PFSK-1 (cell line): ENCODE measurements at regions not wholly inside any gene's neighbourhood (a gene's known extent, or its start where the extent isn't known, plus 50 kb on each side); places are given as distances from the start of the nearest gene placed in this dataset.

Experiments
- FOXP2 ChIP-seq: optimal IDR thresholded peaks from 2 replicates; pipeline ENCODE3; 2011; ENCODE audit warnings: borderline replicate concordance, control low read depth, inconsistent platforms; ENCODE audit not compliant: insufficient read depth; ENCODE audit errors: extremely low read length, extremely low read depth
- POLR2AphosphoS5 ChIP-seq: IDR thresholded peaks from 2 replicates; pipeline ENCODE4 v1.6.1; 2012; ENCODE audit warnings: low read depth, mild to moderate bottlenecking, control low read depth, low read length, moderate library complexity
- SIN3A ChIP-seq: IDR thresholded peaks from 2 replicates; pipeline ENCODE4 v1.6.1; 2012; ENCODE audit warnings: mild to moderate bottlenecking, low read length, moderate library complexity, borderline replicate concordance; ENCODE audit not compliant: insufficient read depth
- TAF1 ChIP-seq: IDR thresholded peaks from 2 replicates; pipeline ENCODE4 v1.6.1; 2012; ENCODE audit warnings: low read length, control low read depth, borderline replicate concordance; ENCODE audit not compliant: insufficient read depth
- TF ChIP-seq, protein P1 (sequence below), 2 experiments: IDR thresholded peaks; 2 replicates each; pipeline versions ENCODE4 v1.6.1 to v1.8.0; 2011 to 2012; ENCODE audit warnings: low read depth in 2 of 2, low read length in 2 of 2, control low read depth in 1 of 2, inconsistent platforms in 1 of 2, mild to moderate bottlenecking in 1 of 2, moderate library complexity in 1 of 2; ENCODE audit not compliant: insufficient read depth in 1 of 2

GRCh38 chr5:41575110-41575779 lies 64.8 kb upstream of the PLCXD3 start:
- TF ChIP-seq FOXP2 (no peak), SIN3A (no peak), TAF1 (no peak), POLR2AphosphoS5 (no peak)
- TF ChIP-seq, protein P1, sequence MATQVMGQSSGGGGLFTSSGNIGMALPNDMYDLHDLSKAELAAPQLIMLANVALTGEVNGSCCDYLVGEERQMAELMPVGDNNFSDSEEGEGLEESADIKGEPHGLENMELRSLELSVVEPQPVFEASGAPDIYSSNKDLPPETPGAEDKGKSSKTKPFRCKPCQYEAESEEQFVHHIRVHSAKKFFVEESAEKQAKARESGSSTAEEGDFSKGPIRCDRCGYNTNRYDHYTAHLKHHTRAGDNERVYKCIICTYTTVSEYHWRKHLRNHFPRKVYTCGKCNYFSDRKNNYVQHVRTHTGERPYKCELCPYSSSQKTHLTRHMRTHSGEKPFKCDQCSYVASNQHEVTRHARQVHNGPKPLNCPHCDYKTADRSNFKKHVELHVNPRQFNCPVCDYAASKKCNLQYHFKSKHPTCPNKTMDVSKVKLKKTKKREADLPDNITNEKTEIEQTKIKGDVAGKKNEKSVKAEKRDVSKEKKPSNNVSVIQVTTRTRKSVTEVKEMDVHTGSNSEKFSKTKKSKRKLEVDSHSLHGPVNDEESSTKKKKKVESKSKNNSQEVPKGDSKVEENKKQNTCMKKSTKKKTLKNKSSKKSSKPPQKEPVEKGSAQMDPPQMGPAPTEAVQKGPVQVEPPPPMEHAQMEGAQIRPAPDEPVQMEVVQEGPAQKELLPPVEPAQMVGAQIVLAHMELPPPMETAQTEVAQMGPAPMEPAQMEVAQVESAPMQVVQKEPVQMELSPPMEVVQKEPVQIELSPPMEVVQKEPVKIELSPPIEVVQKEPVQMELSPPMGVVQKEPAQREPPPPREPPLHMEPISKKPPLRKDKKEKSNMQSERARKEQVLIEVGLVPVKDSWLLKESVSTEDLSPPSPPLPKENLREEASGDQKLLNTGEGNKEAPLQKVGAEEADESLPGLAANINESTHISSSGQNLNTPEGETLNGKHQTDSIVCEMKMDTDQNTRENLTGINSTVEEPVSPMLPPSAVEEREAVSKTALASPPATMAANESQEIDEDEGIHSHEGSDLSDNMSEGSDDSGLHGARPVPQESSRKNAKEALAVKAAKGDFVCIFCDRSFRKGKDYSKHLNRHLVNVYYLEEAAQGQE (IDR thresholded peaks at IDR 0.05; ENCODE audit: insufficient read depth in 1 of 2, low read depth in 2 of 2, low read length in 2 of 2), result no peak

GRCh38 chr5:41574391-41574790 lies 64.0 kb upstream of the PLCXD3 start:
- TF ChIP-seq, protein P1 (IDR thresholded peaks at IDR 0.05; ENCODE audit: insufficient read depth in 1 of 2, low read depth in 2 of 2, low read length in 2 of 2), result no peak
- no peak for TF ChIP-seq TAF1
- no peak for TF ChIP-seq POLR2AphosphoS5
- no peak for TF ChIP-seq SIN3A
- TF ChIP-seq FOXP2, result no peak
